UCSD-AML1 (cell line): ENCODE measurements at regions not wholly inside any gene's neighbourhood (a gene's known extent, or its start where the extent isn't known, plus 50 kb on each side); places are given as distances from the start of the nearest gene placed in this dataset.

Experiments used
- DNase-seq: peaks from one replicate; lab custom pipeline; 2025; ENCODE audit not compliant: unreplicated experiment; lab: John Stamatoyannopoulos, UW

GRCh38 chr3:117954131-117954530 is 1080.5 kb downstream of the IGSF11 start:
- no peak for DNase-seq

GRCh38 chr3:117955196-117955595 is 1079.5 kb downstream of the IGSF11 start:
- DNase-seq: no peak

GRCh38 chr3:117958027-117958426 is 1076.6 kb downstream of the IGSF11 start:
- DNase-seq: no peak

GRCh38 chr3:117962750-117963149 is 1071.9 kb downstream of the IGSF11 start:
- DNase-seq: no peak

GRCh38 chr3:117963858-117964257 is 1070.8 kb downstream of the IGSF11 start:
- DNase-seq: no peak

- DNase-seq: no peak
Measured at GRCh38 chr3:117964814-117965213, 1069.8 kb downstream of the IGSF11 start.

GRCh38 chr3:117977504-117978228 is 1057.0 kb downstream of the IGSF11 start:
- DNase-seq: no peak

GRCh38 chr3:117979466-117979865 is 1055.2 kb downstream of the IGSF11 start:
- DNase-seq: no peak

- no peak for DNase-seq
Measured at GRCh38 chr3:117987256-117987655, 1047.4 kb downstream of the IGSF11 start.

- peak; percentile 11 for DNase-seq
Measured at GRCh38 chr3:117989982-117990381, 1044.7 kb downstream of the IGSF11 start.

GRCh38 chr3:117990627-117991026 is 1044.0 kb downstream of the IGSF11 start:
- DNase-seq: no peak

- DNase-seq: peak; percentile 9
Measured at GRCh38 chr3:117995842-117996437, 1038.7 kb downstream of the IGSF11 start.

GRCh38 chr3:117997201-117998049 is 1037.2 kb downstream of the IGSF11 start:
- peak; percentile 91 for DNase-seq

GRCh38 chr3:117998071-117998470 is 1036.6 kb downstream of the IGSF11 start:
- peak; percentile 15 for DNase-seq

- peak; percentile 26 for DNase-seq
Measured at GRCh38 chr3:118000219-118000618, 1034.4 kb downstream of the IGSF11 start.

- no peak for DNase-seq
Measured at GRCh38 chr3:118001380-118001779, 1033.3 kb downstream of the IGSF11 start.

- no peak for DNase-seq
Measured at GRCh38 chr3:118011910-118012309, 1022.7 kb downstream of the IGSF11 start.

- DNase-seq: no peak
Measured at GRCh38 chr3:118029049-118029448, 1005.6 kb downstream of the IGSF11 start.

GRCh38 chr3:118036215-118036614 is 998.4 kb downstream of the IGSF11 start:
- no peak for DNase-seq

GRCh38 chr3:118055381-118055780 is 979.3 kb downstream of the IGSF11 start:
- peak; percentile 4 for DNase-seq

GRCh38 chr3:118057086-118057485 is 977.6 kb downstream of the IGSF11 start:
- DNase-seq: no peak

GRCh38 chr3:118059096-118059495 is 975.5 kb downstream of the IGSF11 start:
- DNase-seq: no peak
